ENCODE measurements at regions not wholly inside any gene's neighbourhood (a gene's known extent, or its start where the extent isn't known, plus 50 kb on each side); places are given as distances from the start of the nearest gene placed in this dataset.

DNA sequence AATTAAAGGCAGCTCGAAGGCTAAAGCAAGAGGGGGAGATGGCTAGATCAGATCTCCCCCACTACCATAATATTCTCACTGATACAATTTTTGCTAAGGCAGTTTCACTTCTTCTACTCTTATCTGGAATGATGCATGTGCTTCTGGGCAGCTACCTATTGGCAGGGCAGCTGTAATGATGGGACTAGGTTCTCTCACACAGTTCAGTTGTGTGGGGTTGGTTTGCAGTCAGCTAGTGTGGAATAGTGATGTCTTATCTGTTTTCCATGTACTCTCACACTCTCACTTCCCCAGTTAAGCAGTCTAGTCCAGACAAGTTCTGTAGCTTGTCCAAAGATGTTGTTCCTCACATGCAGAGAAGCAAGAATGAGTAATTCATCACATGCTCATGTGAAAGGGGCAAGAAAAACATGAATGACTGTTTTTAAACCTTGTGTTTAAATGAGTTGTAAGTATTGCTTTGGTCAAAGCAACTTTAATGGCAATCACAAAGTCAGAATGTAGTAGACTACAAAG, 836.1 kb downstream of the CBLN2 start:
- TF ChIP-seq, protein P1, sequence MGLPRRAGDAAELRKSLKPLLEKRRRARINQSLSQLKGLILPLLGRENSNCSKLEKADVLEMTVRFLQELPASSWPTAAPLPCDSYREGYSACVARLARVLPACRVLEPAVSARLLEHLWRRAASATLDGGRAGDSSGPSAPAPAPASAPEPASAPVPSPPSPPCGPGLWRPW (IDR thresholded peaks at IDR 0.05), result no peak
- TF ChIP-seq, protein P2, sequence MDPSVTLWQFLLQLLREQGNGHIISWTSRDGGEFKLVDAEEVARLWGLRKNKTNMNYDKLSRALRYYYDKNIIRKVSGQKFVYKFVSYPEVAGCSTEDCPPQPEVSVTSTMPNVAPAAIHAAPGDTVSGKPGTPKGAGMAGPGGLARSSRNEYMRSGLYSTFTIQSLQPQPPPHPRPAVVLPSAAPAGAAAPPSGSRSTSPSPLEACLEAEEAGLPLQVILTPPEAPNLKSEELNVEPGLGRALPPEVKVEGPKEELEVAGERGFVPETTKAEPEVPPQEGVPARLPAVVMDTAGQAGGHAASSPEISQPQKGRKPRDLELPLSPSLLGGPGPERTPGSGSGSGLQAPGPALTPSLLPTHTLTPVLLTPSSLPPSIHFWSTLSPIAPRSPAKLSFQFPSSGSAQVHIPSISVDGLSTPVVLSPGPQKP (IDR thresholded peaks at IDR 0.05; ENCODE audit: low read depth, low read length), result no peak
- TF ChIP-seq, protein P3, sequence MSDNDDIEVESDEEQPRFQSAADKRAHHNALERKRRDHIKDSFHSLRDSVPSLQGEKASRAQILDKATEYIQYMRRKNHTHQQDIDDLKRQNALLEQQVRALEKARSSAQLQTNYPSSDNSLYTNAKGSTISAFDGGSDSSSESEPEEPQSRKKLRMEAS (IDR thresholded peaks at IDR 0.05), result no peak
- TF ChIP-seq, protein P4, sequence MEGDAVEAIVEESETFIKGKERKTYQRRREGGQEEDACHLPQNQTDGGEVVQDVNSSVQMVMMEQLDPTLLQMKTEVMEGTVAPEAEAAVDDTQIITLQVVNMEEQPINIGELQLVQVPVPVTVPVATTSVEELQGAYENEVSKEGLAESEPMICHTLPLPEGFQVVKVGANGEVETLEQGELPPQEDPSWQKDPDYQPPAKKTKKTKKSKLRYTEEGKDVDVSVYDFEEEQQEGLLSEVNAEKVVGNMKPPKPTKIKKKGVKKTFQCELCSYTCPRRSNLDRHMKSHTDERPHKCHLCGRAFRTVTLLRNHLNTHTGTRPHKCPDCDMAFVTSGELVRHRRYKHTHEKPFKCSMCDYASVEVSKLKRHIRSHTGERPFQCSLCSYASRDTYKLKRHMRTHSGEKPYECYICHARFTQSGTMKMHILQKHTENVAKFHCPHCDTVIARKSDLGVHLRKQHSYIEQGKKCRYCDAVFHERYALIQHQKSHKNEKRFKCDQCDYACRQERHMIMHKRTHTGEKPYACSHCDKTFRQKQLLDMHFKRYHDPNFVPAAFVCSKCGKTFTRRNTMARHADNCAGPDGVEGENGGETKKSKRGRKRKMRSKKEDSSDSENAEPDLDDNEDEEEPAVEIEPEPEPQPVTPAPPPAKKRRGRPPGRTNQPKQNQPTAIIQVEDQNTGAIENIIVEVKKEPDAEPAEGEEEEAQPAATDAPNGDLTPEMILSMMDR (IDR thresholded peaks at IDR 0.05), result no peak
- TF ChIP-seq ZC3H11A (IDR thresholded peaks at IDR 0.05) (no peak), POLR2AphosphoS2 (conservative IDR thresholded peaks at IDR 0.05; ENCODE audit: low read length) (no peak), RAD21 (conservative IDR thresholded peaks at IDR 0.05 in 1 of 2, IDR thresholded peaks at IDR 0.05 in 1 of 2) (no peak), KDM5A (IDR thresholded peaks at IDR 0.05) (no peak)
- TF ChIP-seq, protein P5, sequence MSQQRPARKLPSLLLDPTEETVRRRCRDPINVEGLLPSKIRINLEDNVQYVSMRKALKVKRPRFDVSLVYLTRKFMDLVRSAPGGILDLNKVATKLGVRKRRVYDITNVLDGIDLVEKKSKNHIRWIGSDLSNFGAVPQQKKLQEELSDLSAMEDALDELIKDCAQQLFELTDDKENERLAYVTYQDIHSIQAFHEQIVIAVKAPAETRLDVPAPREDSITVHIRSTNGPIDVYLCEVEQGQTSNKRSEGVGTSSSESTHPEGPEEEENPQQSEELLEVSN (IDR thresholded peaks at IDR 0.05; ENCODE audit: borderline replicate concordance, low read depth), result no peak
